Prostate gland (tissue), 2 donors: ENCODE measurements at regions not wholly inside any gene's neighbourhood (a gene's known extent, or its start where the extent isn't known, plus 50 kb on each side); places are given as distances from the start of the nearest gene placed in this dataset.

Source experiments
- DNase-seq: peaks from one replicate; pipeline ENCODE4 v3.0.0-alpha.2; 2019; ENCODE audit warnings: low spot score
- H3K27ac ChIP-seq, 2 donors: fragments of 200-600 bp; sonication (generic); 2 replicates each; pipeline ENCODE4 v1.5.1; 2017 to 2019
- H3K27me3 ChIP-seq: fragments of 200-600 bp; sonication (generic); replicated peaks from 2 replicates; pipeline ENCODE4 v1.5.1; 2019; ENCODE audit not compliant: insufficient read depth
- H3K36me3 ChIP-seq, 2 donors: fragments of 200-600 bp; sonication (generic); 1 replicate in 1 of 2; 2 replicates in 1 of 2; pipeline versions ENCODE4 v1.5.1 to v1.8.1; 2017 to 2019
- H3K4me1 ChIP-seq: fragments of 200-600 bp; sonication (generic); replicated peaks from 2 replicates; pipeline ENCODE4 v1.5.1; 2019
- H3K4me3 ChIP-seq, 2 donors: fragments of 200-600 bp; sonication (generic); 2 replicates each; pipeline ENCODE4 v1.5.1; 2017 to 2019
- H3K9me3 ChIP-seq: fragments of 200-600 bp; sonication (generic); 2 replicates; pipeline ENCODE4 v1.5.1; 2017
- CTCF ChIP-seq, 4 experiments: fragments of 200-600 bp in 2 of 4; fragments of 450-650 bp in 2 of 4; sonication (generic) in 2 of 4; IDR thresholded peaks; 1 replicate in 3 of 4; 2 replicates in 1 of 4; pipeline ENCODE4 v1.5.1; 2016 to 2019; ENCODE audit warnings: antibody characterized with exemption in 4 of 4, mild to moderate bottlenecking in 2 of 4, moderate library complexity in 2 of 4
- POLR2A ChIP-seq: fragments of 450-650 bp; IDR thresholded peaks from one replicate; pipeline ENCODE4 v1.6.1; 2016; ENCODE audit warnings: antibody characterized with exemption, mild to moderate bottlenecking
- POLR2AphosphoS5 ChIP-seq: sonication (generic); formaldehyde crosslinking; IDR thresholded peaks from one replicate; pipeline ENCODE4 v1.6.1; 2017; ENCODE audit warnings: antibody characterized with exemption
- WGBS: methylation state at CpG from one replicate; pipeline ENCODE4 v1.1.5; 2018; 5-methylcytosine and 5-hydroxymethylcytosine counted together
- intact Hi-C: fragments of 100-400 bp; cut with DNase I; formaldehyde crosslinking; loops from one replicate; pipeline ENCODE4 v1.14.2; 2022

GRCh38 chr5:125411744-125412560 is 665.5 kb upstream of the ZNF608 start:
- Histone ChIP-seq H3K27ac (peak overlapping the region; percentile 46 to 54), H3K27me3 (no peaks in the 10 kb centered on the region), H3K9me3 (no peaks in the 10 kb centered on the region), H3K36me3 (no peaks in the 10 kb centered on the region), H3K4me1 (peaks cover 18% of the 10 kb centered on the region), H3K4me3 (no peak overlapping the region)
- DNase-seq: peak; percentile 35
- TF ChIP-seq CTCF (IDR thresholded peaks at IDR 0.05): no peak
- no peak for TF ChIP-seq POLR2AphosphoS5
- no peak for TF ChIP-seq POLR2A
- WGBS: 15% methylated on average over 16 of the region's 16 CpGs
- intact Hi-C loops: loop anchor here (5.0 kb wide), 1 partner anchor 75 kb away; no protein-coding TSS in a partner anchor

GRCh38 chr5:125412561-125413495 is 666.4 kb upstream of the ZNF608 start:
- Histone ChIP-seq H3K36me3 (no peaks in the 10 kb centered on the region), H3K27ac (peak overlapping the region in 1 of 2 donors; percentile 46), H3K4me3 (no peak overlapping the region), H3K27me3 (no peaks in the 10 kb centered on the region), H3K4me1 (peaks cover 18% of the 10 kb centered on the region), H3K9me3 (no peaks in the 10 kb centered on the region)
- TF ChIP-seq CTCF (IDR thresholded peaks at IDR 0.05) (peak in 2 of 4 experiments; percentile 32 to 37), POLR2A (no peak), POLR2AphosphoS5 (peak; percentile 25)
- 14% methylated on average over 14 of the region's 14 CpGs for WGBS
- intact Hi-C loops: loop anchor here (5.0 kb wide), 1 partner anchor 74 kb away; no protein-coding TSS in a partner anchor
- DNase-seq: peak; percentile 56

GRCh38 chr5:125413496-125414274 is 667.2 kb upstream of the ZNF608 start:
- Histone ChIP-seq H3K27ac (no peak overlapping the region), H3K4me3 (no peak overlapping the region), H3K9me3 (no peaks in the 10 kb centered on the region), H3K4me1 (peaks cover 18% of the 10 kb centered on the region), H3K27me3 (no peaks in the 10 kb centered on the region), H3K36me3 (no peaks in the 10 kb centered on the region)
- no peak for DNase-seq
- WGBS: 61% methylated on average over 3 of the region's 3 CpGs
- no peak for TF ChIP-seq CTCF (IDR thresholded peaks at IDR 0.05)
- TF ChIP-seq POLR2A: no peak
- no peak for TF ChIP-seq POLR2AphosphoS5
- intact Hi-C loops: loop anchor here (5.0 kb wide), 1 partner anchor 74 kb away; no protein-coding TSS in a partner anchor

- TF ChIP-seq CTCF (IDR thresholded peaks at IDR 0.05) (no peak), POLR2A (no peak), POLR2AphosphoS5 (no peak)
- Histone ChIP-seq H3K9me3 (no peaks in the 10 kb centered on the region), H3K4me1 (peaks cover 13% of the 10 kb centered on the region), H3K36me3 (no peaks in the 10 kb centered on the region), H3K4me3 (no peak overlapping the region), H3K27ac (no peak overlapping the region), H3K27me3 (no peaks in the 10 kb centered on the region)
- WGBS: 88% methylated on average over 6 of the region's 6 CpGs
- no peak for DNase-seq
- intact Hi-C loops: no loop called here
Observed at GRCh38 chr5:125415126-125415525, 668.7 kb upstream of the ZNF608 start.
